H1 (cell line): ENCODE measurements at regions not wholly inside any gene's neighbourhood (a gene's known extent, or its start where the extent isn't known, plus 50 kb on each side); places are given as distances from the start of the nearest gene placed in this dataset.

ENCODE experiments used
- JUND ChIP-seq: IDR thresholded peaks from 2 replicates; pipeline ENCODE4 v1.6.1; 2011; ENCODE audit warnings: mild to moderate bottlenecking, improper control_type of control experiment, low read length
- POLR2A ChIP-seq, 2 experiments: IDR thresholded peaks; 1 replicate in 1 of 2; 2 replicates in 1 of 2; pipeline ENCODE4 v1.6.1; 2011; ENCODE audit warnings: low read depth in 2 of 2, low read length in 2 of 2, mild to moderate bottlenecking in 2 of 2; ENCODE audit errors: control extremely low read depth in 1 of 2
- SP2 ChIP-seq: IDR thresholded peaks from 2 replicates; pipeline ENCODE4 v1.6.1; 2012; ENCODE audit warnings: mild to moderate bottlenecking, low read length, inconsistent platforms
- TF ChIP-seq, protein P1 (sequence below): fragments of 300-600 bp; sonication (generic); IDR thresholded peaks from 2 replicates; pipeline ENCODE4 v1.7.1; 2012; ENCODE audit warnings: low read length, moderate library complexity, mild to moderate bottlenecking, inconsistent platforms; ENCODE audit not compliant: insufficient replicate concordance
- TF ChIP-seq, protein P2 (sequence below): IDR thresholded peaks from 2 replicates; pipeline ENCODE4 v1.6.1; 2012; ENCODE audit warnings: inconsistent platforms

- TF ChIP-seq, protein P1, sequence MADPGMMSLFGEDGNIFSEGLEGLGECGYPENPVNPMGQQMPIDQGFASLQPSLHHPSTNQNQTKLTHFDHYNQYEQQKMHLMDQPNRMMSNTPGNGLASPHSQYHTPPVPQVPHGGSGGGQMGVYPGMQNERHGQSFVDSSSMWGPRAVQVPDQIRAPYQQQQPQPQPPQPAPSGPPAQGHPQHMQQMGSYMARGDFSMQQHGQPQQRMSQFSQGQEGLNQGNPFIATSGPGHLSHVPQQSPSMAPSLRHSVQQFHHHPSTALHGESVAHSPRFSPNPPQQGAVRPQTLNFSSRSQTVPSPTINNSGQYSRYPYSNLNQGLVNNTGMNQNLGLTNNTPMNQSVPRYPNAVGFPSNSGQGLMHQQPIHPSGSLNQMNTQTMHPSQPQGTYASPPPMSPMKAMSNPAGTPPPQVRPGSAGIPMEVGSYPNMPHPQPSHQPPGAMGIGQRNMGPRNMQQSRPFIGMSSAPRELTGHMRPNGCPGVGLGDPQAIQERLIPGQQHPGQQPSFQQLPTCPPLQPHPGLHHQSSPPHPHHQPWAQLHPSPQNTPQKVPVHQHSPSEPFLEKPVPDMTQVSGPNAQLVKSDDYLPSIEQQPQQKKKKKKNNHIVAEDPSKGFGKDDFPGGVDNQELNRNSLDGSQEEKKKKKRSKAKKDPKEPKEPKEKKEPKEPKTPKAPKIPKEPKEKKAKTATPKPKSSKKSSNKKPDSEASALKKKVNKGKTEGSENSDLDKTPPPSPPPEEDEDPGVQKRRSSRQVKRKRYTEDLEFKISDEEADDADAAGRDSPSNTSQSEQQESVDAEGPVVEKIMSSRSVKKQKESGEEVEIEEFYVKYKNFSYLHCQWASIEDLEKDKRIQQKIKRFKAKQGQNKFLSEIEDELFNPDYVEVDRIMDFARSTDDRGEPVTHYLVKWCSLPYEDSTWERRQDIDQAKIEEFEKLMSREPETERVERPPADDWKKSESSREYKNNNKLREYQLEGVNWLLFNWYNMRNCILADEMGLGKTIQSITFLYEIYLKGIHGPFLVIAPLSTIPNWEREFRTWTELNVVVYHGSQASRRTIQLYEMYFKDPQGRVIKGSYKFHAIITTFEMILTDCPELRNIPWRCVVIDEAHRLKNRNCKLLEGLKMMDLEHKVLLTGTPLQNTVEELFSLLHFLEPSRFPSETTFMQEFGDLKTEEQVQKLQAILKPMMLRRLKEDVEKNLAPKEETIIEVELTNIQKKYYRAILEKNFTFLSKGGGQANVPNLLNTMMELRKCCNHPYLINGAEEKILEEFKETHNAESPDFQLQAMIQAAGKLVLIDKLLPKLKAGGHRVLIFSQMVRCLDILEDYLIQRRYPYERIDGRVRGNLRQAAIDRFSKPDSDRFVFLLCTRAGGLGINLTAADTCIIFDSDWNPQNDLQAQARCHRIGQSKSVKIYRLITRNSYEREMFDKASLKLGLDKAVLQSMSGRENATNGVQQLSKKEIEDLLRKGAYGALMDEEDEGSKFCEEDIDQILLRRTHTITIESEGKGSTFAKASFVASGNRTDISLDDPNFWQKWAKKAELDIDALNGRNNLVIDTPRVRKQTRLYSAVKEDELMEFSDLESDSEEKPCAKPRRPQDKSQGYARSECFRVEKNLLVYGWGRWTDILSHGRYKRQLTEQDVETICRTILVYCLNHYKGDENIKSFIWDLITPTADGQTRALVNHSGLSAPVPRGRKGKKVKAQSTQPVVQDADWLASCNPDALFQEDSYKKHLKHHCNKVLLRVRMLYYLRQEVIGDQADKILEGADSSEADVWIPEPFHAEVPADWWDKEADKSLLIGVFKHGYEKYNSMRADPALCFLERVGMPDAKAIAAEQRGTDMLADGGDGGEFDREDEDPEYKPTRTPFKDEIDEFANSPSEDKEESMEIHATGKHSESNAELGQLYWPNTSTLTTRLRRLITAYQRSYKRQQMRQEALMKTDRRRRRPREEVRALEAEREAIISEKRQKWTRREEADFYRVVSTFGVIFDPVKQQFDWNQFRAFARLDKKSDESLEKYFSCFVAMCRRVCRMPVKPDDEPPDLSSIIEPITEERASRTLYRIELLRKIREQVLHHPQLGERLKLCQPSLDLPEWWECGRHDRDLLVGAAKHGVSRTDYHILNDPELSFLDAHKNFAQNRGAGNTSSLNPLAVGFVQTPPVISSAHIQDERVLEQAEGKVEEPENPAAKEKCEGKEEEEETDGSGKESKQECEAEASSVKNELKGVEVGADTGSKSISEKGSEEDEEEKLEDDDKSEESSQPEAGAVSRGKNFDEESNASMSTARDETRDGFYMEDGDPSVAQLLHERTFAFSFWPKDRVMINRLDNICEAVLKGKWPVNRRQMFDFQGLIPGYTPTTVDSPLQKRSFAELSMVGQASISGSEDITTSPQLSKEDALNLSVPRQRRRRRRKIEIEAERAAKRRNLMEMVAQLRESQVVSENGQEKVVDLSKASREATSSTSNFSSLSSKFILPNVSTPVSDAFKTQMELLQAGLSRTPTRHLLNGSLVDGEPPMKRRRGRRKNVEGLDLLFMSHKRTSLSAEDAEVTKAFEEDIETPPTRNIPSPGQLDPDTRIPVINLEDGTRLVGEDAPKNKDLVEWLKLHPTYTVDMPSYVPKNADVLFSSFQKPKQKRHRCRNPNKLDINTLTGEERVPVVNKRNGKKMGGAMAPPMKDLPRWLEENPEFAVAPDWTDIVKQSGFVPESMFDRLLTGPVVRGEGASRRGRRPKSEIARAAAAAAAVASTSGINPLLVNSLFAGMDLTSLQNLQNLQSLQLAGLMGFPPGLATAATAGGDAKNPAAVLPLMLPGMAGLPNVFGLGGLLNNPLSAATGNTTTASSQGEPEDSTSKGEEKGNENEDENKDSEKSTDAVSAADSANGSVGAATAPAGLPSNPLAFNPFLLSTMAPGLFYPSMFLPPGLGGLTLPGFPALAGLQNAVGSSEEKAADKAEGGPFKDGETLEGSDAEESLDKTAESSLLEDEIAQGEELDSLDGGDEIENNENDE = no peak
- TF ChIP-seq SP2 = no peak
- TF ChIP-seq JUND = no peak
- no peak for TF ChIP-seq POLR2A (IDR thresholded peaks at IDR 0.05; ENCODE audit: control extremely low read depth in 1 of 2, low read depth in 2 of 2, low read length in 2 of 2)
- TF ChIP-seq, protein P2, sequence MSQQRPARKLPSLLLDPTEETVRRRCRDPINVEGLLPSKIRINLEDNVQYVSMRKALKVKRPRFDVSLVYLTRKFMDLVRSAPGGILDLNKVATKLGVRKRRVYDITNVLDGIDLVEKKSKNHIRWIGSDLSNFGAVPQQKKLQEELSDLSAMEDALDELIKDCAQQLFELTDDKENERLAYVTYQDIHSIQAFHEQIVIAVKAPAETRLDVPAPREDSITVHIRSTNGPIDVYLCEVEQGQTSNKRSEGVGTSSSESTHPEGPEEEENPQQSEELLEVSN = no peak
Observed at GRCh38 chr2:189318761-189319160, 122.5 kb upstream of the WDR75 start (continued).
